ENCODE measurements at regions not wholly inside any gene's neighbourhood (a gene's known extent, or its start where the extent isn't known, plus 50 kb on each side); places are given as distances from the start of the nearest gene placed in this dataset.
A peak's percentile ranks its signal among the peaks of the same experiment; 100 is the strongest.

DNA sequence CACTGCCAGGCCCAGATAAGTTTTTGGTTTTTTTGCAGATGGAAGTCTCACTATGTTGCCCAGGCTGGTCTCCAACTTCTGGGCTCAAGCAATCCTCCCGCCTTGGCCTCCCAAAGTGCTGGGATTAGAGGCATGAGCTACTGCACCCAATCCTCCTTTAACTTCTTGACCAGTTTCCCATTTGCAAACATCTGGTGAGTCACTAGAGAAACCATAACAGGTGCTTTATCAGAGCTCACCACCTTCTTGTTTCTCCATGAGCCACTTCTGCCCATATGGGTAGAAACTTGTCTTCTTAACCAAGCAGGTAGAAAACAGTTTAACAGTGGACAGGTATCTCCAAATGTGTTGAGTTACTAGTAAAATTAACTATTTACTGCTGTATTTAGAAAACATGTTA lies 128.4 kb upstream of the AP1S2 start:
- intact Hi-C loops (cut with DNase I; ENCODE audit: low total_unique reads) = no loop called here
- peaks cover 0 to 9% (median 0%) of the 10 kb centered on the region in 7 donors for H3K27me3 ChIP-seq (replicated peaks in 1 of 7)

DNA sequence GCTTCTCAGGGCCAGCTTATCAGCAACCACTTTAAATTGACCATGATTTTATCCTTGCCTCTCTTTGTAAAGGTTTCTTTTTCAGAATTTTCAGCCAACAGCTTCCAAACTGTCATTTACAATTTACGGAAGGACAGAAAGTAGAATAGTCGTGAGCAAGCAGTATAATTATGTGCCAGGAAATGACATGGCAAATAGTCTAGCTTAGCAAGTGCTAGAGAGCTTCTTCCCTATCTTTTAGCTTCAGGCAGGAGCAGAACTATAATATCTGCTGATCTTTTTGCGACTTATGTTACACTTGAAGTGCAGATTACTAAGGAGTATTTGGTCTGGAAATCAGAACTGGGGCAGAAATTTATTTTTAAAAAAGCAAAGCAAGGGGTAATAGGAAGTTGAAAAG lies 123.0 kb upstream of the AP1S2 start:
- peaks cover 0 to 19% (median 0%) of the 10 kb centered on the region in 6 donors for H3K4me1 ChIP-seq
- intact Hi-C loops (cut with DNase I; ENCODE audit: low total_unique reads) = no loop called here

More for the DNA sequence above, 128.4 kb upstream of the AP1S2 start:
- H3K4me3 ChIP-seq = no peak overlapping the region
- H3K27ac ChIP-seq = no peak overlapping the region
- TF ChIP-seq POLR2AphosphoS5 (IDR thresholded peaks at IDR 0.05) = no peak
- TF ChIP-seq, protein P1, sequence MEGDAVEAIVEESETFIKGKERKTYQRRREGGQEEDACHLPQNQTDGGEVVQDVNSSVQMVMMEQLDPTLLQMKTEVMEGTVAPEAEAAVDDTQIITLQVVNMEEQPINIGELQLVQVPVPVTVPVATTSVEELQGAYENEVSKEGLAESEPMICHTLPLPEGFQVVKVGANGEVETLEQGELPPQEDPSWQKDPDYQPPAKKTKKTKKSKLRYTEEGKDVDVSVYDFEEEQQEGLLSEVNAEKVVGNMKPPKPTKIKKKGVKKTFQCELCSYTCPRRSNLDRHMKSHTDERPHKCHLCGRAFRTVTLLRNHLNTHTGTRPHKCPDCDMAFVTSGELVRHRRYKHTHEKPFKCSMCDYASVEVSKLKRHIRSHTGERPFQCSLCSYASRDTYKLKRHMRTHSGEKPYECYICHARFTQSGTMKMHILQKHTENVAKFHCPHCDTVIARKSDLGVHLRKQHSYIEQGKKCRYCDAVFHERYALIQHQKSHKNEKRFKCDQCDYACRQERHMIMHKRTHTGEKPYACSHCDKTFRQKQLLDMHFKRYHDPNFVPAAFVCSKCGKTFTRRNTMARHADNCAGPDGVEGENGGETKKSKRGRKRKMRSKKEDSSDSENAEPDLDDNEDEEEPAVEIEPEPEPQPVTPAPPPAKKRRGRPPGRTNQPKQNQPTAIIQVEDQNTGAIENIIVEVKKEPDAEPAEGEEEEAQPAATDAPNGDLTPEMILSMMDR (IDR thresholded peaks at IDR 0.05 in 8 of 11, conservative IDR thresholded peaks at IDR 0.05 in 3 of 11) = no peak
- no peak for TF ChIP-seq POLR2A (IDR thresholded peaks at IDR 0.05)
- no peak for DNase-seq
- H3K4me1 ChIP-seq = no peaks in the 10 kb centered on the region
- H3K36me3 ChIP-seq = no peaks in the 10 kb centered on the region
- H3K9me3 ChIP-seq = no peaks in the 10 kb centered on the region
- 86 to 100% (median 94%) methylated on average over 1 of the region's 1 CpG; no CpG with 5 or more reads in 1 of the 5 donors for WGBS, 5 donors

DNA sequence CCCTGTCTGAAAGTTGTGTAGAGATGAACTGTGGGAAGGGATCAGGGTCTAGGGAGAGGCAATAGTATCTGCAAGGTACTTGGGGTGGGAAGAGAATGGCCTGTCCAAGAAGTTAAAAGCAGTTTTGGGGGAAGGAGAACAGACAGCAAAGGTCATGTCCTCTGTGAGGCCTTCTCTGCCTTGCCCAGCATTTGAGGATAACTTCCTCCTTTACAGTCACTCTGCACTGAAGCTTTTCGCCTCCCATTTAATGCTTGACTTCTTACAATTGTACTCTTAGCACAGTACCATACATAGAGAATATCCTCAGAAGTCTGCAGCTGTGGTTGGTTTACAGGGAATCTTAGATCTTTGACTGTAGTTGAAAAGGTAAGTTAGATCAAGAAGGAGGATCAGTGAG lies 121.8 kb upstream of the AP1S2 start:
- 21 to 81% (median 57%) methylated on average over 1 of the region's 1 CpG for WGBS, 5 donors

More for the DNA sequence above, 123.0 kb upstream of the AP1S2 start:
- H3K36me3 ChIP-seq = no peaks in the 10 kb centered on the region
- peaks cover 0 to 9% (median 0%) of the 10 kb centered on the region in 7 donors for H3K27me3 ChIP-seq (replicated peaks in 1 of 7)
- no peaks in the 10 kb centered on the region for H3K9me3 ChIP-seq
- no peak for DNase-seq
- H3K4me3 ChIP-seq = no peak overlapping the region
- peak overlapping the region in 7 of 8 donors; percentile 19 to 79 (median 57) for H3K27ac ChIP-seq
- WGBS, 5 donors = 10 to 37% (median 13%) methylated on average over 3 of the region's 3 CpGs
- TF ChIP-seq POLR2AphosphoS5 (IDR thresholded peaks at IDR 0.05) = no peak

DNA sequence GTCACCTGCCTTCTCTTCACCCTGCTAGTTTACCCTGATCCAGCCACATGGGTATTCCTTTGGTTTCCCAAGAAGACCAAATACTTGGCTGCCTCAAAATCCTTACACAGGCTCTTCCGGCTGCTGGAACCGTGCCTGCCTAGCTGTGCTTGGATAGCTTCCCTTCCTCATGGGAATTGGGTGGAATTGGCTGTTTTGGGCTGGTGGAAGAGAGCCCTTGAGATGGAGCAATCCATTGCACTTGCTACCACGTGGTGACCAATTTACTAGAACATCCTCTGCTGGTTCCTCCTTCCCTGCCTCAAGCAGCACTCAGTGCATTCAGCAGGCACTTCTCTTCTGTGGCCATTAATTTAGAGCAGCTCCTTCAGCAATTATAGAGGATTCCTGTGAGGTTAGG lies 119.3 kb upstream of the AP1S2 start:
- Histone ChIP-seq H3K4me3 (no peak overlapping the region), H3K36me3 (no peaks in the 10 kb centered on the region), H3K27ac (no peak overlapping the region), H3K9me3 (no peaks in the 10 kb centered on the region), H3K27me3 (replicated peaks in 1 of 7) (no peaks in the 10 kb centered on the region), H3K4me1 (peaks cover 0 to 19% (median 0%) of the 10 kb centered on the region in 6 donors)
- TF ChIP-seq POLR2A (IDR thresholded peaks at IDR 0.05) = no peak
- no peak for TF ChIP-seq POLR2AphosphoS5 (IDR thresholded peaks at IDR 0.05)
- TF ChIP-seq, protein P1 (IDR thresholded peaks at IDR 0.05 in 8 of 11, conservative IDR thresholded peaks at IDR 0.05 in 3 of 11) = no peak
- WGBS, 5 donors = 63 to 69% (median 68%) methylated on average over 3 of the region's 3 CpGs
- DNase-seq = no peak
- intact Hi-C loops (cut with DNase I; ENCODE audit: low total_unique reads) = no loop called here

More for the DNA sequence above, 121.8 kb upstream of the AP1S2 start:
- peak overlapping the region in 5 of 8 donors; percentile 56 to 79 (median 58) for H3K27ac ChIP-seq
- no peak for DNase-seq
- peaks cover 0 to 9% (median 0%) of the 10 kb centered on the region in 7 donors for H3K27me3 ChIP-seq (replicated peaks in 1 of 7)
- no peaks in the 10 kb centered on the region for H3K36me3 ChIP-seq
- H3K4me3 ChIP-seq = no peak overlapping the region
- H3K9me3 ChIP-seq = no peaks in the 10 kb centered on the region
- intact Hi-C loops (cut with DNase I; ENCODE audit: low total_unique reads) = no loop called here
- TF ChIP-seq, protein P1 (IDR thresholded peaks at IDR 0.05 in 8 of 11, conservative IDR thresholded peaks at IDR 0.05 in 3 of 11) = no peak
- TF ChIP-seq POLR2AphosphoS5 (IDR thresholded peaks at IDR 0.05) = no peak
- TF ChIP-seq POLR2A (IDR thresholded peaks at IDR 0.05) = no peak
- peaks cover 0 to 19% (median 0%) of the 10 kb centered on the region in 6 donors for H3K4me1 ChIP-seq

DNA sequence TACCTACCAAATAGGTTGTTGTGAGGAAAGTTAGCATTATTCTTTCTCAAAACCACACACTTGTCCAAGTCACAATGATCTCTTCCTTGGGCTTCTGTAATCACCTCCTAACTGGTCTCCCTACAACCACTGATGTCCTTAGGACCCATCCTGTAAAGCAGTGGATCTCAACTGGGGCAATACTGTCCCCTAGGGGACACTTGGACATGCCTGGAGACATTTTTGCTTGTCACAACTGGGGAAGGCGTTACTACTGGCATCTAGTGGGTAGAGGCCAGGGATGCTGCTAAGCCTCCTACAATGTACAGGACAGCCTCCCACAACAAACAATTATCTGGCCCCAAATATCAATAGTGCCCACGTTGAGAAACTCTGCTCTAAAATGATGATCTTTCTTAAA lies 118.7 kb upstream of the AP1S2 start:
- Histone ChIP-seq H3K4me1 (peaks cover 0 to 19% (median 0%) of the 10 kb centered on the region in 6 donors), H3K4me3 (no peak overlapping the region), H3K36me3 (no peaks in the 10 kb centered on the region), H3K27ac (no peak overlapping the region), H3K9me3 (no peaks in the 10 kb centered on the region), H3K27me3 (replicated peaks in 1 of 7) (no peaks in the 10 kb centered on the region)
- 42 to 73% (median 65%) methylated on average over 2 of the region's 2 CpGs for WGBS, 5 donors
- intact Hi-C loops (cut with DNase I; ENCODE audit: low total_unique reads) = no loop called here
- no peak for DNase-seq
- no peak for TF ChIP-seq POLR2A (IDR thresholded peaks at IDR 0.05)
- TF ChIP-seq, protein P1 (IDR thresholded peaks at IDR 0.05 in 8 of 11, conservative IDR thresholded peaks at IDR 0.05 in 3 of 11) = peak in 9 of 11 experiments; percentile 23 to 49 (median 39)
